Progenitor cell of endocrine pancreas (in vitro differentiated cells): ENCODE measurements at regions not wholly inside any gene's neighbourhood (a gene's known extent, or its start where the extent isn't known, plus 50 kb on each side); places are given as distances from the start of the nearest gene placed in this dataset.

ENCODE experiments used
- DNase-seq: peaks from one replicate; pipeline ENCODE4 v3.0.0; 2021; ENCODE audit warnings: low spot score; ENCODE audit not compliant: unreplicated experiment
- H3K27ac Mint-ChIP-seq: 2 replicates; pipeline ENCODE4 v1.8.0; 2021; ENCODE audit warnings: mild to moderate bottlenecking, moderate library complexity, mixed read lengths
- H3K27me3 Mint-ChIP-seq: 2 replicates; pipeline ENCODE4 v1.8.0; 2021; ENCODE audit warnings: mixed read lengths
- H3K36me3 Mint-ChIP-seq: 2 replicates; pipeline ENCODE4 v1.8.0; 2022; ENCODE audit warnings: mixed read lengths; ENCODE audit not compliant: insufficient read depth
- H3K4me1 Mint-ChIP-seq: 2 replicates; pipeline ENCODE4 v1.8.0; 2021; ENCODE audit warnings: low read depth, mixed read lengths
- H3K4me3 Mint-ChIP-seq: 2 replicates; pipeline ENCODE4 v1.8.0; 2021; ENCODE audit warnings: low read depth, mild to moderate bottlenecking, moderate library complexity, mixed read lengths
- H3K9me3 Mint-ChIP-seq: 2 replicates; pipeline ENCODE4 v1.8.0; 2021; ENCODE audit warnings: low read depth, mixed read lengths
- TF ChIP-seq, protein P1 (sequence below): fragments of 200-600 bp; sonication (generic); IDR thresholded peaks from one replicate; pipeline ENCODE4 v1.5.0; 2021; ENCODE audit warnings: antibody characterized with exemption, mild to moderate bottlenecking; ENCODE audit not compliant: unreplicated experiment

DNA sequence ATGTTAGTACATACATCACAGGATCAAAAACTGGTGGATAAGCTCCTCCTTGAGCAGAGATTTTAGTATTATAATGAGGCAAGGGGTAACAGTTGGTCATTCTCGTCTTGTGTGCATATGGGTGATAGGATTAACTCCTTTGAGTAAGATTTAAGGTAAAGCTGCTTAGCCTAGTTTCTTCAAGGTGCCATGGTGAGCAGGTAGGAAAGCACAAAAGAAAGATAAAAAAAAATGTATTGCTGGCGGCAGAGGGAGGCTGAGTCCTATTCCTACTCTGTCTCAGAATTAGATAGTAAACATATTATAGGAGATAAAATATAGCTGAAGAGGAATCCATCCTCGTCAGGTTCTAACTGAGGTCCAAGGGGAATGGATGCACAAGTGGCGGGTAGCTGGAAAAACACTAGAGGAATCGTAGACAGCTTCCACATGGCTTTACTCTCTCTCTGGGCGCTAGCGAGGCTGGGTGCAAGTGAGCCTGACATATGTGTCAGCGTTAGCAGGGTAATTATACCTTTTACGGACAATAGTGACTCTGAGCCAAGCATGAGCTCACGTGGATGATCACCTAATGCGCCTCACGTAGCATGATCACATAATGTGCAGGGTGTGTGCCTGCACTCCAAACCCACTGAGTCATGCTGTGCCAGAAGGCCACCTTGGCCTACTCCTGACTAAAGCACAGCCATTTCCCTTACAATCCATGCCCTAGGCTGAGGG lies 734.3 kb upstream of the MIR17HG start:
- peaks cover 6% of the 10 kb centered on the region for H3K9me3 Mint-ChIP-seq
- no peak for DNase-seq
- no peaks in the 10 kb centered on the region for H3K36me3 Mint-ChIP-seq
- no peak overlapping the region for H3K27ac Mint-ChIP-seq
- H3K27me3 Mint-ChIP-seq = no peaks in the 10 kb centered on the region
- H3K4me1 Mint-ChIP-seq = no peaks in the 10 kb centered on the region
- H3K4me3 Mint-ChIP-seq = no peak overlapping the region
- TF ChIP-seq, protein P1, sequence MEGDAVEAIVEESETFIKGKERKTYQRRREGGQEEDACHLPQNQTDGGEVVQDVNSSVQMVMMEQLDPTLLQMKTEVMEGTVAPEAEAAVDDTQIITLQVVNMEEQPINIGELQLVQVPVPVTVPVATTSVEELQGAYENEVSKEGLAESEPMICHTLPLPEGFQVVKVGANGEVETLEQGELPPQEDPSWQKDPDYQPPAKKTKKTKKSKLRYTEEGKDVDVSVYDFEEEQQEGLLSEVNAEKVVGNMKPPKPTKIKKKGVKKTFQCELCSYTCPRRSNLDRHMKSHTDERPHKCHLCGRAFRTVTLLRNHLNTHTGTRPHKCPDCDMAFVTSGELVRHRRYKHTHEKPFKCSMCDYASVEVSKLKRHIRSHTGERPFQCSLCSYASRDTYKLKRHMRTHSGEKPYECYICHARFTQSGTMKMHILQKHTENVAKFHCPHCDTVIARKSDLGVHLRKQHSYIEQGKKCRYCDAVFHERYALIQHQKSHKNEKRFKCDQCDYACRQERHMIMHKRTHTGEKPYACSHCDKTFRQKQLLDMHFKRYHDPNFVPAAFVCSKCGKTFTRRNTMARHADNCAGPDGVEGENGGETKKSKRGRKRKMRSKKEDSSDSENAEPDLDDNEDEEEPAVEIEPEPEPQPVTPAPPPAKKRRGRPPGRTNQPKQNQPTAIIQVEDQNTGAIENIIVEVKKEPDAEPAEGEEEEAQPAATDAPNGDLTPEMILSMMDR = no peak

DNA sequence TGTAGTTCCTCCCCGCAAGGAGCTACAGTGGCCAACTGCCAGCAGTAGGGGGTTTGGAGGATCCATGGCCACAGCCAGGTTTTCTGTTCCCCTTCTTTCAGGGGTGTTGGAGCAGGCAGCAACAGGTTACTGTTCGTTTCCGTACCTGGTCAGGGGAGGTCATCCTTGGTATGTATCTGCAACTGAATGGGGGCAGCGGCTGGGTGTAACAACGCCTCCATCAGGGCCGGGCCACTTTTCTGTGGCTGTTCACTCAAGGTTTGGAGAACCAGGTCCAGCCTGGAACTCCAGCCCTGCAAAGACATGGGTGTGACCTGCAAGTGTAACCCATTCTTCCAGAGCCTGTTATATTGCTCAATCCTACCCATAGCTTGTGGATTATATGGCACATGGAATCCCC lies 732.3 kb upstream of the MIR17HG start:
- Mint-ChIP-seq H3K4me3 (no peak overlapping the region), H3K36me3 (peaks cover 2% of the 10 kb centered on the region), H3K9me3 (peaks cover 11% of the 10 kb centered on the region), H3K27ac (no peak overlapping the region), H3K27me3 (no peaks in the 10 kb centered on the region), H3K4me1 (no peaks in the 10 kb centered on the region)
- DNase-seq = no peak
- TF ChIP-seq, protein P1 = no peak

DNA sequence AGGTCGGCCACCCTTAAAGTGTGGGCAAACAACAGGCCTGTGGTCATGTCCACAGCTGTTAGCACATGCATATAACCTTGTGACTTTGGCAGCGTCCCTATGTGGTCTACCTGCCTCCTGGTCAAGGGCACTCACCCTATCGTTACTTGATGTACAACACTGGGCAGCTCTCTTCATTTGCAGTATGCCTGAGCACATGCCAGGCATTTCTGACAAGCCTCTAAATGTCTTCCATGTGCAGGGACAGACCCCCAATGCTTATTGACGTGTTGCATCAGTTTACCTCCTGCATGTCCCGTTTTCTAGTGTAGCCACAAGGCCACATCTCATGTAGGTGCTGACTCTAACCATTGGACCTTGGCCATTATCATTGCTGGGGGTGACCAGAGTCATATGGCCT lies 731.7 kb upstream of the MIR17HG start:
- Mint-ChIP-seq H3K27ac (no peak overlapping the region), H3K4me3 (no peak overlapping the region), H3K36me3 (peaks cover 2% of the 10 kb centered on the region), H3K9me3 (peaks cover 11% of the 10 kb centered on the region), H3K27me3 (no peaks in the 10 kb centered on the region), H3K4me1 (no peaks in the 10 kb centered on the region)
- TF ChIP-seq, protein P1 = no peak
- no peak for DNase-seq

DNA sequence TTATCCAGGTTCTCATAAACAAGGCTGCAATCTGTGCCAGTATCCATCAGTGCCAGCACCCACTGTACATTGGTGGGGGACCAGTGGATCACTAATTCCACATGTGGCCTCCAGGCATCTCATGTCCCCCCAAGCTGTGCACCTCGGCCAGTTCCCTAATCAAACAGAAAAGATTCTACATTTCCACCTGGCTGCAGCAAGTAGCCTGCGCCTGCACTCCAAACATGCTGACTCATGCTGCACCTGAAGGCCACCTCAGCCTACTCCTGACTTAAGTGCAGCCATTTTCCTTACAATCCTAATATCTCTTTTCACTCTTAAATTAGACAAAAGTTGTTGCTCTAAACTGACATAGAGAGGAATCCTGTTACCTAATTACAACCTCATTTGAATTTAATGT lies 729.4 kb upstream of the MIR17HG start:
- Mint-ChIP-seq H3K36me3 (peaks cover 2% of the 10 kb centered on the region), H3K4me1 (peaks cover 11% of the 10 kb centered on the region), H3K27ac (no peak overlapping the region), H3K9me3 (peaks cover 11% of the 10 kb centered on the region), H3K27me3 (no peaks in the 10 kb centered on the region), H3K4me3 (no peak overlapping the region)
- TF ChIP-seq, protein P1 = no peak
- no peak for DNase-seq

DNA sequence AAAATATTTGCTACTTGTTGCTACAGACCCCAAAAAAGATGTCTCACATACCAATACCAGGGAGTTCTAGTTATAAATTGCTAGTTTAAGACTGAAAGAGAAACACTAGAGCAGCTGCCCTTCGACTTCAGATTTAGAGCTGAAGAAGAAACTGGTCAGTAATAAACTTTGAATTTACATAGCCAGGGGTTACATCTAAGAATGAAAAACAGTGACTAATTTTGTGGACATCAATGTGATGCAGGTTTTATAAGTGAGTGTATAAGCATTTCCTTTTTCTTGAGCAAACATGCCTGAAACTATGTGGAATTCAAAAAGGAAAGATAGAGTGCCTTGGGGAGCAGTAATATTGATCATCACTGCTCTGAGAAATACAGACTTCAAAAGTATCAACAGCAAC lies 724.9 kb upstream of the MIR17HG start:
- Mint-ChIP-seq H3K27ac (no peak overlapping the region), H3K27me3 (no peaks in the 10 kb centered on the region), H3K4me1 (peaks cover 13% of the 10 kb centered on the region), H3K4me3 (no peak overlapping the region), H3K9me3 (peaks cover 11% of the 10 kb centered on the region), H3K36me3 (peaks cover 2% of the 10 kb centered on the region)
- TF ChIP-seq, protein P1 = no peak
- DNase-seq = no peak
